K562 (cell line): ENCODE measurements at regions not wholly inside any gene's neighbourhood (a gene's known extent, or its start where the extent isn't known, plus 50 kb on each side); places are given as distances from the start of the nearest gene placed in this dataset.

Source experiments
- CTCF ChIP-seq, 3 experiments: IDR thresholded peaks in 2 of 3; conservative IDR thresholded peaks in 1 of 3; 2 replicates each; pipeline ENCODE4 v1.5.1; 2011 to 2012; ENCODE audit warnings: low read length in 3 of 3, mild to moderate bottlenecking in 3 of 3, control low read depth in 2 of 3, improper control_type of control experiment in 1 of 3, inconsistent platforms in 1 of 3, low read depth in 1 of 3, mixed read lengths in 1 of 3, moderate library complexity in 1 of 3; ENCODE audit not compliant: insufficient read depth in 2 of 3
- EZH2 ChIP-seq: IDR thresholded peaks from 2 replicates; pipeline ENCODE4 v1.6.1; 2012; ENCODE audit warnings: low read depth, mild to moderate bottlenecking, inconsistent platforms, low read length, borderline replicate concordance
- PKNOX1 ChIP-seq: fragments of 450-650 bp; IDR thresholded peaks from 2 replicates; pipeline ENCODE4 v1.6.1; 2016
- TCF7L2 ChIP-seq: fragments of 150-350 bp; IDR thresholded peaks from 2 replicates; pipeline ENCODE4 v1.6.1; 2016; ENCODE audit warnings: low read depth, mild to moderate bottlenecking, low read length, moderate library complexity
- USF2 ChIP-seq: sonication (generic); formaldehyde crosslinking; IDR thresholded peaks from 2 replicates; pipeline ENCODE4 v1.5.0; 2020; ENCODE audit warnings: missing genetic modification reagents
- ZNF232 ChIP-seq: sonication (generic); formaldehyde crosslinking; IDR thresholded peaks from 2 replicates; pipeline ENCODE4 v1.8.0; 2022; ENCODE audit warnings: mild to moderate bottlenecking, missing genetic modification reagents

GRCh38 chr18:34117319-34117718 is 107.4 kb downstream of the NOL4 start:
- TF ChIP-seq USF2 (CRISPR knock-in tag) = no peak
- TF ChIP-seq CTCF (IDR thresholded peaks at IDR 0.05 in 2 of 3, conservative IDR thresholded peaks at IDR 0.05 in 1 of 3; ENCODE audit: insufficient read depth in 2 of 3, low read depth in 1 of 3, low read length in 3 of 3) = no peak
- no peak for TF ChIP-seq EZH2
- TF ChIP-seq TCF7L2 = no peak
- TF ChIP-seq PKNOX1 = no peak
- no peak for TF ChIP-seq ZNF232
